Amniotic epithelial cell (primary cell): ENCODE measurements at regions not wholly inside any gene's neighbourhood (a gene's known extent, or its start where the extent isn't known, plus 50 kb on each side); places are given as distances from the start of the nearest gene placed in this dataset.

Experiments
- DNase-seq: peaks from one replicate; pipeline ENCODE4 v3.0.0-alpha.2; 2010; ENCODE audit warnings: low read depth

DNA sequence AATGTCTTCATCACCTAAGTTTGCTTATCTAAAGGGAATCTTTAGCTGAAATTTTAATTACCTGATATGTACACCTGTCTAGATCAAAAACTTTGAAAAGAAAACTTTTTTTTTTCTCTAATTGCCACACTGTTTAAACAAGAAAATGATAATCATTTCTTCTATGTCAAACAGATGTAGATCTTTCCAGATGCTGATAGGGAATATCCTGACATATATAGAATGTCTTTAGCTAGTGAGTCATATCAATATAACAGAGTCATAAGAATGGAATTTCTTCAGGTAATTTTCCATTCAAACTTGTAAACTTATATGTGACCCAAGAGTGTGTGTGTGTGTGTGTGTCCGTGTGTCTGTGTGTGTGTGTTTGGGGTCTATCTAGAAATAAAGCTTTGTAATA lies 271.9 kb downstream of the GPM6A start:
- DNase-seq, result no peak

DNA sequence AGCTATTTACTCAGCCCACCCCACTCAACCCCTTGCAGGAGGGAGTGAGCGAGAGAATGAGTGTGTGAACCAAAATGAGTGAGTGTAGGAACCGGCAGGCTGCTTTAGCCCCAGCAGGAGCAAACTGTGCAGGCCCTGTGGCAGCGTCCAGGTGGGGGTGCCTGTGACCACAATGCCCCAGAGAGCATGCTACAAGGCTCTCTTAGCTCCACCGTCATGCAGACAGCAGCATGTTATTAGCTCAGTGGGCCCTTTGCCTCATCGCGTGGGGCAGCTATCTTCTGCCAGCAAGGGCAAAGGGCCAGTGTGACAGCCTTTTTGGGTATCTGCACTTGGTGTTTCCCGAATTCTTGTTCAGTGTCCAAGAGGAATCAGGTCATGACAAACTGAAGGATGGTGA lies 271.3 kb downstream of the GPM6A start:
- no peak for DNase-seq

DNA sequence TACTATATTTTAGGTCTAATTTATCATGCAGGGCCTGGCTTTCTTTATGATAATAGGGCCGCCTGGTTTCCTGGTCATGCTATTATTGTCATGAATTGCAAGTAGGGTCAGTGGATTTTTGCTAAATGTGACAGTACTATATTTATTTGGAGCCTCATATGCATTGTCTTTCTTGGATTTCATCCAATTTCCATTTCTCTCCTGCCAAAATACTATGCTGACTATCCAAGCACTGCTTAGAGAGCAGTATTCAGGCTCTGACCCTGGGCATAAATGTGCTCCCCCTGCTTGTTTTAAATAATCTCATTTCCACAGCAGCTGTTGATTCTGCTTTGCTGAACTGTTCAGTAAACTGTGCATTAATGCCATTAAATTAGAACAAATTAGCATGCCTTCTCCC lies 269.3 kb downstream of the GPM6A start:
- no peak for DNase-seq

DNA sequence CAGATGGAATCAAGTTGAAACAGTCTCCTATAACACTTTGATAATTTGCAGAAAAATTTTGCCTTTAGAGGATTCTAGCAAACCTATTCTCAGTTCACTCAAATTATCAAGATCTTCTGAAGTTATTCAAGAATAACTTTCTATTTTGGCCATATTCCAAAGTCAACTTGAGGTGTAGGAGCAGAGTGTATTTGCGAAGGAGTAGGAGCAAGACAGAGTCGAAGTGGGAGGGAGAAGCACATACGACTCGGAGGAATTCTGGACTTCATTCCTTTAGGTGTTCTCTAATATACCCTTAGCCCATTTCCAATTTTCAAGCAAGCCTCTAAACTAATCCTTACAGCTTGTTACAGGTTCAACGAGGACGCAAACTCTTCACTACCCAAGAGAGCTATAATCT lies 252.9 kb downstream of the GPM6A start:
- DNase-seq, result no peak

DNA sequence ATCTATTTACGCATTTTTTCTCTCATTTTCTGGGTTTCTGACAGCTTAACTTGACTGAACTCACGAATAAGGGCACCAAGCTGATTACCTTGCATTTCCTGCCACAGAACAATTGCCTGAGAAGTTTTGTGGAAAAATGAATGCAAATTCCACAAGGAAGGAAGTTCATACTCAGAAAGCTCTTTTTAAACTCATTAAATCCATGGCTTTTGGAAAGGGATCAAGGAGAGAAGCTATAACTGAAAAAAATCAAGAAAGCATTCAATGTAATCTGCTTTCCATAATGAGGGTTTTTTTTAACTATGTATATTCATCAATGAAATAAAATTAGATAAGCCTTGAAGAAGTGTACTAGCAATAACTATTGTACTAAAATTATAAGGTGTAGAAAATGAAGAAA lies 252.5 kb downstream of the GPM6A start:
- no peak for DNase-seq

DNA sequence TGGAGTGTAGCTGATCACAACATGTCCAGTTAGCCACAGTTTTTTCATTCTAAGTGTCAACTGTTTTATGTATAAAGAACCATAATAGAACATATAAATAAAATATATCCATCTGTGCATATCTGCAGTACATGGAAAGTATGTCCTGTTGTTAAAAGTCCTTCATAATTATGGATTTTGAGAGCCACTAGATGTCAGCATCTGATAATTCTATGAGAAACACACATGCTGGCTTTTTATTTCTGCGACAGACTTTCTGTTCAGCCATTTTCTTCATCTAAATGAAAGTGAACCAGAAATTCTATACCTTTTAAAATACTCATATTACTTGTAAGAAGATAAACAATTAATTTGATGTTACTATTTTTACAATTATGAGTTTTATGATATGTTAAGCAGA lies 251.5 kb downstream of the GPM6A start:
- DNase-seq, result peak; percentile 22

DNA sequence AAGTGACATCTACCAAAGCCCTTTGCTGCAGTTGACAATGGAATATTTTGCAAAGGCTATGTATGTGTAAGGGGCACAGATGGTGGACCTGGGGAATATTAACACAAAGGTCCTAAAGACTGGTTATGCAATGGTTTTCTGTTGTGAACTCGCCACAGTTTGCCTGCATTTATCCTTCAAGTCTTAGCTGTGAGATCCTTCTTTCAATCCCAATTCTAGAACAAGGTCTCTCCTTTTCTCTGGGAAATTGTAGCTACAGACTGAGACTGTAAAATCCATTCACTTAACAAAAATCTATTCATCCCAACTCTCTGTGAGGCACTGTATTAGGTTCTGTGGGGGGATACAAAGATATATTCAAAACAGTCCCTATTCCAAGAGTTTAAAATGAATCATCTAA lies 250.4 kb downstream of the GPM6A start:
- DNase-seq, result no peak

DNA sequence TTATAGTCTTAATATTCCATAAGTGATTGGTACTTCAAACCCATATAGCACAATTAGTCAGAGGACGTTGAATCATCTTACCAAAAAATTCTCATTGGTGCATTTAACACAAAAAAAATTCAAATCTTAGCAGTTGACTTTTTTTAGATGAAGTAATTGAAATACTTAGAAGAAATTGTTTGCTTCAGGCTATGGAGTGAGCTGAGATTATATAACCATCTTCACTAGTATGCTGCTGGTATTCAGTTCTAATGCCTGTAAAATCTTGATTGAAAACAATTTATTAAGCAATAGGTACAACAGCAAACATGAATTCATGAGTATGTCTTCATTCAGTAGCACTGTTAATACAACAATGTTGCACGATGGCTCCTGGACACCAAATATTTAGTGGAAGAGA lies 250.0 kb downstream of the GPM6A start:
- no peak for DNase-seq

DNA sequence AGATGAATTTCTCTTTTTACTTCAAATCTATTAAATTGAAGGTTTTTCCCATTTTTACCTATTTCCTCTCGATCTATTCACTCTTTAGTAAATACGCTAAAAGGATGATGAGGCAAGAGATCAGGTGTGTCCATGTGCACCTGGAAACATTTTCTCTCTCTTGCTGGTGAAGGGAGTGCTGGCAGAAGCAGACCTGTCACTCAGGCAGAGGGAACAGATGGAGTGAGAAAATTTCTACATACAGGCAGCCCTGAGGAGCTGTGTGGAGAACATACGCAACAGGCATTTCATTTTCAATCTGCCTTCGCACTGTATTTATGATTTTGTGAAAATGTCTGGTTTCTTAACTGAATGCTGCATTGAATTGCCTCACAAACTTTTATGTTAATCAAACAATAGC lies 249.5 kb downstream of the GPM6A start:
- no peak for DNase-seq
